Peyer's patch (tissue), 4 donors: ENCODE measurements at regions not wholly inside any gene's neighbourhood (a gene's known extent, or its start where the extent isn't known, plus 50 kb on each side); places are given as distances from the start of the nearest gene placed in this dataset.
"Not testable (repeated sequence)": the region's sequence is repeated elsewhere in the genome, so short reads cannot be mapped to it uniquely, and the experiment has no call there.

Experiments used
- DNase-seq, 3 donors: peaks; one replicate each; pipeline ENCODE4 v3.0.0-alpha.2; 2017 to 2019
- H3K27ac ChIP-seq, 4 donors: fragments of 200-600 bp; sonication (generic); one replicate each; pipeline ENCODE4 v1.5.1; 2016 to 2019
- H3K27me3 ChIP-seq, 2 donors: fragments of 200-600 bp; sonication (generic); one replicate each; pipeline ENCODE4 v1.5.1; 2019
- H3K36me3 ChIP-seq, 3 donors: fragments of 200-600 bp; sonication (generic); one replicate each; pipeline ENCODE4 v1.5.1; 2016 to 2019
- H3K4me1 ChIP-seq, 4 donors: fragments of 200-600 bp; sonication (generic); one replicate each; pipeline ENCODE4 v1.5.1; 2016 to 2019
- H3K4me3 ChIP-seq, 4 donors: fragments of 200-600 bp; sonication (generic); 1 replicate in 3 of 4; 2 replicates in 1 of 4; pipeline ENCODE4 v1.5.1; 2016 to 2019; ENCODE audit warnings: mild to moderate bottlenecking in 1 of 4
- H3K9me3 ChIP-seq, 4 donors: fragments of 200-600 bp; sonication (generic); one replicate each; pipeline ENCODE4 v1.5.1; 2016 to 2019; ENCODE audit warnings: mild to moderate bottlenecking in 1 of 4
- CTCF ChIP-seq, 6 experiments: fragments of 450-650 bp in 4 of 6; fragments of 200-600 bp in 2 of 6; sonication (generic) in 1 of 6; IDR thresholded peaks; one replicate each; pipeline ENCODE4 v1.5.1; 2017 to 2019; ENCODE audit warnings: antibody characterized with exemption in 6 of 6, mild to moderate bottlenecking in 3 of 6, moderate library complexity in 1 of 6
- POLR2A ChIP-seq, 2 donors: fragments of 450-650 bp; IDR thresholded peaks; one replicate each; pipeline ENCODE4 v1.5.1; 2017; ENCODE audit warnings: antibody characterized with exemption in 2 of 2, mild to moderate bottlenecking in 2 of 2, moderate library complexity in 2 of 2

GRCh38 chr5:89307972-89308371, 425.0 kb upstream of the MEF2C start:
- DNase-seq: no peak
- Histone ChIP-seq H3K9me3 (no peaks in the 10 kb centered on the region), H3K4me3 (no peak overlapping the region), H3K36me3 (no peaks in the 10 kb centered on the region), H3K27ac (no peak overlapping the region), H3K27me3 (no peaks in the 10 kb centered on the region), H3K4me1 (no peaks in the 10 kb centered on the region)
- TF ChIP-seq POLR2A (IDR thresholded peaks at IDR 0.05): no peak
- no peak for TF ChIP-seq CTCF (IDR thresholded peaks at IDR 0.05)

- H3K9me3 ChIP-seq, H3K4me1 ChIP-seq, DNase-seq, H3K27me3 ChIP-seq, H3K36me3 ChIP-seq, H3K4me3 ChIP-seq, H3K27ac ChIP-seq: not testable (repeated sequence)
These were observed 424.2 kb upstream of the MEF2C start for GRCh38 chr5:89307141-89307540.

GRCh38 chr5:89303033-89303480, 420.1 kb upstream of the MEF2C start:
- TF ChIP-seq POLR2A (IDR thresholded peaks at IDR 0.05) (no peak), CTCF (IDR thresholded peaks at IDR 0.05) (no peak)
- no peaks in the 10 kb centered on the region for H3K9me3 ChIP-seq

GRCh38 chr5:89302102-89302891, 419.3 kb upstream of the MEF2C start:
- no peak for DNase-seq
- H3K9me3 ChIP-seq: no peaks in the 10 kb centered on the region
- TF ChIP-seq POLR2A (IDR thresholded peaks at IDR 0.05) (no peak), CTCF (IDR thresholded peaks at IDR 0.05) (no peak)
- no peaks in the 10 kb centered on the region for H3K4me1 ChIP-seq
- H3K27me3 ChIP-seq: no peaks in the 10 kb centered on the region
- no peak overlapping the region for H3K4me3 ChIP-seq
- no peak overlapping the region for H3K27ac ChIP-seq
- no peaks in the 10 kb centered on the region for H3K36me3 ChIP-seq

More at GRCh38 chr5:89303033-89303480, 420.1 kb upstream of the MEF2C start:
- Histone ChIP-seq H3K36me3 (no peaks in the 10 kb centered on the region), H3K4me3 (no peak overlapping the region), H3K27ac (no peak overlapping the region), H3K4me1 (no peaks in the 10 kb centered on the region), H3K27me3 (no peaks in the 10 kb centered on the region)
- DNase-seq: no peak

- Histone ChIP-seq H3K4me3 (no peak overlapping the region), H3K27me3 (no peaks in the 10 kb centered on the region), H3K36me3 (no peaks in the 10 kb centered on the region), H3K9me3 (no peaks in the 10 kb centered on the region), H3K4me1 (no peaks in the 10 kb centered on the region), H3K27ac (peak overlapping the region in 1 of 4 donors; percentile 6)
- no peak for TF ChIP-seq CTCF (IDR thresholded peaks at IDR 0.05)
- TF ChIP-seq POLR2A (IDR thresholded peaks at IDR 0.05): no peak
- no peak for DNase-seq
These were observed 418.5 kb upstream of the MEF2C start for GRCh38 chr5:89301321-89302025.

- Histone ChIP-seq H3K4me3 (no peak overlapping the region), H3K27me3 (no peaks in the 10 kb centered on the region), H3K4me1 (no peaks in the 10 kb centered on the region), H3K27ac (no peak overlapping the region), H3K36me3 (no peaks in the 10 kb centered on the region), H3K9me3 (no peaks in the 10 kb centered on the region)
- DNase-seq: no peak
- TF ChIP-seq POLR2A (IDR thresholded peaks at IDR 0.05): no peak
- TF ChIP-seq CTCF (IDR thresholded peaks at IDR 0.05): no peak
These were observed 417.5 kb upstream of the MEF2C start for GRCh38 chr5:89300426-89300970.
